PC-9 (cell line): ENCODE measurements at regions not wholly inside any gene's neighbourhood (a gene's known extent, or its start where the extent isn't known, plus 50 kb on each side); places are given as distances from the start of the nearest gene placed in this dataset.

Experiments
- EZH2 ChIP-seq: fragments of 200-600 bp; sonication (generic); IDR thresholded peaks from 2 replicates; pipeline ENCODE4 v1.8.0; 2017; ENCODE audit warnings: antibody characterized with exemption, low read depth
- TF ChIP-seq, protein P1 (sequence below): fragments of 200-600 bp; sonication (generic); conservative IDR thresholded peaks from 2 replicates; pipeline ENCODE4 v1.6.1; 2017; ENCODE audit warnings: mixed run types, antibody characterized with exemption, mild to moderate bottlenecking, moderate library complexity

DNA sequence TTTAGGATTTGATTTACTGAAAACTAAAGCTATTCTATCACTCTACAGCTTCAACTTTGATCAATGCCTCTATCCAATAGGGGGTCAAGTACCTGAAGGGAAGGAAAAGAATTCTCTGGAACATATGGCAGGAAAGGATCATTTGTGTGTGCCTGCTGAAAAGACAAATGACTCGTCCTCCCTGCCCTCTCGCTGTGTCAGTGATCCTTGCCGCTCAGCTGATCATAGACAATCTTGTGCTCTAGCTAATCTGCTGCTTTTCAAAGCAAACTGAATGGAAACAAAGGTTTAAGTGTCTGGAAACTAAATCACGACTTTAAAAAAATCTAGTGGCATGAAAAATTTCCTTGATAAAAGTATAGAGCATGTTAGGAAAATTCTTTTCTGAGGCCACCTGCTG is 75.6 kb upstream of the CPO start:
- TF ChIP-seq EZH2: no peak
- TF ChIP-seq, protein P1, sequence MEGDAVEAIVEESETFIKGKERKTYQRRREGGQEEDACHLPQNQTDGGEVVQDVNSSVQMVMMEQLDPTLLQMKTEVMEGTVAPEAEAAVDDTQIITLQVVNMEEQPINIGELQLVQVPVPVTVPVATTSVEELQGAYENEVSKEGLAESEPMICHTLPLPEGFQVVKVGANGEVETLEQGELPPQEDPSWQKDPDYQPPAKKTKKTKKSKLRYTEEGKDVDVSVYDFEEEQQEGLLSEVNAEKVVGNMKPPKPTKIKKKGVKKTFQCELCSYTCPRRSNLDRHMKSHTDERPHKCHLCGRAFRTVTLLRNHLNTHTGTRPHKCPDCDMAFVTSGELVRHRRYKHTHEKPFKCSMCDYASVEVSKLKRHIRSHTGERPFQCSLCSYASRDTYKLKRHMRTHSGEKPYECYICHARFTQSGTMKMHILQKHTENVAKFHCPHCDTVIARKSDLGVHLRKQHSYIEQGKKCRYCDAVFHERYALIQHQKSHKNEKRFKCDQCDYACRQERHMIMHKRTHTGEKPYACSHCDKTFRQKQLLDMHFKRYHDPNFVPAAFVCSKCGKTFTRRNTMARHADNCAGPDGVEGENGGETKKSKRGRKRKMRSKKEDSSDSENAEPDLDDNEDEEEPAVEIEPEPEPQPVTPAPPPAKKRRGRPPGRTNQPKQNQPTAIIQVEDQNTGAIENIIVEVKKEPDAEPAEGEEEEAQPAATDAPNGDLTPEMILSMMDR: no peak
